ENCODE measurements at regions not wholly inside any gene's neighbourhood (a gene's known extent, or its start where the extent isn't known, plus 50 kb on each side); places are given as distances from the start of the nearest gene placed in this dataset.
A peak's percentile ranks its signal among the peaks of the same experiment; 100 is the strongest.

DNA sequence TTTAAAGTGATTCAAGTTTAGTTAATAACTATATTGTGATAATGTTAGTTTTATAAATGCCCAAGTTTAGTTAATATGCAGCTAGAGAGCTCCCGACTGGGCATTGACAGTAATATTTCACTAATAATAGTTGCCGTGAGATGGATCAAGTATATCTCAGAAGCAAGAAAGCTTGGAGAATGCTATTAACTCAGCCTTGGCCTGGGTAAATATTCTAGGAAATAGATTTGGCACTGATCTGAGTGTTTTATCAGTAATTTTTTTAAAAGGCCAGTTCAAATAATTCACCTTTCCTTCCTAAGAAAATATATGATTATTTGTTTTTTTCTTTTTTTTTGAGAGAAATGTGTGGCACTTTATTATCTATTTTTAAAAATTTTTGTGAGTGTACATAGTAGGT is 305.3 kb downstream of the CSNK1G3 start:
- Histone ChIP-seq H3K4me3 (ENCODE audit: low read length in 3 of 3) (no peak overlapping the region), H3K36me3 (ENCODE audit: control insufficient read depth in 3 of 3, insufficient read depth in 3 of 3, low read length in 3 of 3) (no peaks in the 10 kb centered on the region), H3K27ac (ENCODE audit: low read depth, low read length) (no peak overlapping the region), H3K27me3 (ENCODE audit: control insufficient read depth in 3 of 3, insufficient read depth in 3 of 3, low read length in 3 of 3) (no peaks in the 10 kb centered on the region), H3K9me3 (ENCODE audit: control insufficient read depth in 3 of 3, low read length in 3 of 3) (no peaks in the 10 kb centered on the region), H3K9ac (ENCODE audit: low read depth in 1 of 3, low read length in 3 of 3) (no peak overlapping the region), H3K4me1 (ENCODE audit: control insufficient read depth in 3 of 3, insufficient read depth in 3 of 3, low read length in 3 of 3) (peaks cover 3 to 18% (median 12%) of the 10 kb centered on the region in 3 donors)

GRCh38 chr5:123814801-123815470 is 303.0 kb downstream of the CSNK1G3 start:
- Histone ChIP-seq H3K27me3 (ENCODE audit: control insufficient read depth in 3 of 3, insufficient read depth in 3 of 3, low read length in 3 of 3) (no peaks in the 10 kb centered on the region), H3K4me3 (ENCODE audit: low read length in 3 of 3) (no peak overlapping the region), H3K4me1 (ENCODE audit: control insufficient read depth in 3 of 3, insufficient read depth in 3 of 3, low read length in 3 of 3) (peaks cover 16 to 30% (median 24%) of the 10 kb centered on the region in 3 donors), H3K9me3 (ENCODE audit: control insufficient read depth in 3 of 3, low read length in 3 of 3) (no peaks in the 10 kb centered on the region), H3K9ac (ENCODE audit: low read depth in 1 of 3, low read length in 3 of 3) (no peak overlapping the region), H3K27ac (ENCODE audit: low read depth, low read length) (peak overlapping the region; percentile 15), H3K36me3 (ENCODE audit: control insufficient read depth in 3 of 3, insufficient read depth in 3 of 3, low read length in 3 of 3) (no peaks in the 10 kb centered on the region)

DNA sequence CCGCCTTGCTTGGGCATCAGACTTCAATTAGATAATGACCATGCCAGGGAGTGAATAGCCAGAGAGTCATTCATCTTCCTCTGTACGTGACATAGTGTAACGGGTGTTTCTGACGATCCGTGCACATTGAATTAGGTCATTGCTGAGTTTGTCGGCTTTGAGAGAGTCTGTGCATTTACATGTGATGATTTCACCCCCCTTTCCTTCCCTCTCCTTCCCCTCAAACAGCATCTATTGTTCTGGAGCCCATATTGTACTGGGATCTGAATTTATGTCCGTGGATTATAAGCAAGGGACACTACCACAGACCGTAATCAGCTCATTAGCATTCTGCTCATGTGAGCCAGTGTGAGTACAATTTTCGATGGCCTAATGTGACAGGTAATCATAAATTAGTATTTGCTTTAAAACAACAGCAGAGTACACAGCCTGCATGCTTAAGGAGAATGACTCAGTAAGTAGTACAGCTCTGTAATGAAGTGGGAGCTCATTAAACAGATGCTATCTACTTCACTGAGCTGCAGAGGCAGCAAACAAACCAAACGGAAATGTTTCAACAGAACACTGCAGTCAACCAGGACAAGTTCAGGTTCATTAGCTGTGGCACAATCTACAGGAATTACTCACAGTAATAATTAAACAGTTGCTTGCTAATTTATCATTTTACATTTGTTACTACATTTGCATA is 302.1 kb downstream of the CSNK1G3 start:
- Histone ChIP-seq H3K27ac (ENCODE audit: low read depth, low read length) (peak overlapping the region; percentile 15), H3K36me3 (ENCODE audit: control insufficient read depth in 3 of 3, insufficient read depth in 3 of 3, low read length in 3 of 3) (no peaks in the 10 kb centered on the region), H3K27me3 (ENCODE audit: control insufficient read depth in 3 of 3, insufficient read depth in 3 of 3, low read length in 3 of 3) (no peaks in the 10 kb centered on the region), H3K4me1 (ENCODE audit: control insufficient read depth in 3 of 3, insufficient read depth in 3 of 3, low read length in 3 of 3) (peaks cover 21 to 35% (median 30%) of the 10 kb centered on the region in 3 donors), H3K4me3 (ENCODE audit: low read length in 3 of 3) (peak overlapping the region in 1 of 3 donors; percentile 12), H3K9me3 (ENCODE audit: control insufficient read depth in 3 of 3, low read length in 3 of 3) (no peaks in the 10 kb centered on the region), H3K9ac (ENCODE audit: low read depth in 1 of 3, low read length in 3 of 3) (no peak overlapping the region)

- Histone ChIP-seq H3K27me3 (ENCODE audit: control insufficient read depth in 3 of 3, insufficient read depth in 3 of 3, low read length in 3 of 3) (no peaks in the 10 kb centered on the region), H3K36me3 (ENCODE audit: control insufficient read depth in 3 of 3, insufficient read depth in 3 of 3, low read length in 3 of 3) (no peaks in the 10 kb centered on the region), H3K27ac (ENCODE audit: low read depth, low read length) (no peak overlapping the region), H3K4me1 (ENCODE audit: control insufficient read depth in 3 of 3, insufficient read depth in 3 of 3, low read length in 3 of 3) (peaks cover 21 to 36% (median 33%) of the 10 kb centered on the region in 3 donors), H3K9me3 (ENCODE audit: control insufficient read depth in 3 of 3, low read length in 3 of 3) (no peaks in the 10 kb centered on the region), H3K9ac (ENCODE audit: low read depth in 1 of 3, low read length in 3 of 3) (no peak overlapping the region), H3K4me3 (ENCODE audit: low read length in 3 of 3) (no peak overlapping the region)
Observed at GRCh38 chr5:123813264-123813663, 301.3 kb downstream of the CSNK1G3 start.

GRCh38 chr5:123811831-123812230 is 299.9 kb downstream of the CSNK1G3 start:
- peaks cover 26 to 44% (median 37%) of the 10 kb centered on the region in 3 donors for H3K4me1 ChIP-seq (ENCODE audit: control insufficient read depth in 3 of 3, insufficient read depth in 3 of 3, low read length in 3 of 3)
- no peaks in the 10 kb centered on the region for H3K36me3 ChIP-seq (ENCODE audit: control insufficient read depth in 3 of 3, insufficient read depth in 3 of 3, low read length in 3 of 3)
- no peak overlapping the region for H3K4me3 ChIP-seq (ENCODE audit: low read length in 3 of 3)
- no peak overlapping the region for H3K9ac ChIP-seq (ENCODE audit: low read depth in 1 of 3, low read length in 3 of 3)
- H3K9me3 ChIP-seq (ENCODE audit: control insufficient read depth in 3 of 3, low read length in 3 of 3), result no peaks in the 10 kb centered on the region
- no peak overlapping the region for H3K27ac ChIP-seq (ENCODE audit: low read depth, low read length)
- no peaks in the 10 kb centered on the region for H3K27me3 ChIP-seq (ENCODE audit: control insufficient read depth in 3 of 3, insufficient read depth in 3 of 3, low read length in 3 of 3)

- Histone ChIP-seq H3K9ac (ENCODE audit: low read depth in 1 of 3, low read length in 3 of 3) (no peak overlapping the region), H3K9me3 (ENCODE audit: control insufficient read depth in 3 of 3, low read length in 3 of 3) (no peaks in the 10 kb centered on the region), H3K27me3 (ENCODE audit: control insufficient read depth in 3 of 3, insufficient read depth in 3 of 3, low read length in 3 of 3) (no peaks in the 10 kb centered on the region), H3K4me1 (ENCODE audit: control insufficient read depth in 3 of 3, insufficient read depth in 3 of 3, low read length in 3 of 3) (peaks cover 27 to 44% (median 37%) of the 10 kb centered on the region in 3 donors), H3K27ac (ENCODE audit: low read depth, low read length) (no peak overlapping the region), H3K4me3 (ENCODE audit: low read length in 3 of 3) (no peak overlapping the region), H3K36me3 (ENCODE audit: control insufficient read depth in 3 of 3, insufficient read depth in 3 of 3, low read length in 3 of 3) (no peaks in the 10 kb centered on the region)
Observed at GRCh38 chr5:123810746-123811340, 298.9 kb downstream of the CSNK1G3 start.

DNA sequence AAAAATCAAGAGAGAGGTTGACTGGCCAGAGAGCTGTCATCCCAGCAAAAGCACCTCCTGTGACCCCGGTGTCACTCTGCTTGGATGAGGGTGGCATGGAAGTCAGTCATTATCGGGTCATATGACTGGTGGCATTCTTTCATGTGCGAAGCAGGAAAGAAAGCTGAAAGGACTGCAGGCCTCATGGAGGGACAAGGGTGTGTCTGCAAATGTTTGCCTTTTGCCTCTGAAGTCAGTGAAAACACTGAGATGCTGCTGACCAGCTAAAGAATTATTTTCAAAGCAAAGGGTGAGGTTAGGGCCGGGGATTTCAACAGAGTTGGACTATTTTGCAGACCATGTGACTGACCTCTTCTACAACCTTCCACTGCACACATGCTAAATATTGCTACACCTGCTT is 298.3 kb downstream of the CSNK1G3 start:
- H3K4me1 ChIP-seq (ENCODE audit: control insufficient read depth in 3 of 3, insufficient read depth in 3 of 3, low read length in 3 of 3), result peaks cover 27 to 44% (median 37%) of the 10 kb centered on the region in 3 donors
- peak overlapping the region; percentile 36 for H3K27ac ChIP-seq (ENCODE audit: low read depth, low read length)
- no peaks in the 10 kb centered on the region for H3K36me3 ChIP-seq (ENCODE audit: control insufficient read depth in 3 of 3, insufficient read depth in 3 of 3, low read length in 3 of 3)
- no peak overlapping the region for H3K9ac ChIP-seq (ENCODE audit: low read depth in 1 of 3, low read length in 3 of 3)
- no peaks in the 10 kb centered on the region for H3K27me3 ChIP-seq (ENCODE audit: control insufficient read depth in 3 of 3, insufficient read depth in 3 of 3, low read length in 3 of 3)
- no peak overlapping the region for H3K4me3 ChIP-seq (ENCODE audit: low read length in 3 of 3)
- no peaks in the 10 kb centered on the region for H3K9me3 ChIP-seq (ENCODE audit: control insufficient read depth in 3 of 3, low read length in 3 of 3)

DNA sequence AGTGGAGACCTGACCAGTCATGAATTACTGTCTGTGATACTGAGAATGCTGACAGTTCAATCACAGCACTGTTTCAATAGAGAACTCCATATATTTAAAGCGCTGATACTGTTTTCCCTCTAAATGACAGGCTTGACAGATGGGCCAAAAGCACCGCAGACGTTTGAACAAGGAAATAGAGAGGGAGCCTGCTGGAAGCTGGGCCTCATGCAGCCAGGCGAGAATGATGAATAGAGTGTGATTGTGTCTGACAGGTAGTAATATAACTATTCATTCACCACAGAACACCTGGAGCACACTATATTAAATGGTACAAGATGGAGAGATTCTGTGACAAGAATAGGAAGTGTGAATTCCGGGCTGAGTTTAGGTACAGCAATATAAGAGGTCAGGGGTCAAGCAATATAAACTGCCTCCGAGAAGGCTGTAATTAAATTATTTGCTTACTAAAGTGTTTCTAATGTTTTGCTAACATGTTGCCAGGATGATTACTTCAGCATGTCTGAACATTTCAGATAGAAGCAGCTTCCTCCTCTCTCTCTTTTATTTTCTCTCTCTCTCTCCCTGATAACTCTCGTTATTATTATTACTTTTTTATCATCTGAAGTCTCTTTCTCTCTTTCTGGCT is 297.7 kb downstream of the CSNK1G3 start:
- Histone ChIP-seq H3K27me3 (ENCODE audit: control insufficient read depth in 3 of 3, insufficient read depth in 3 of 3, low read length in 3 of 3) (no peaks in the 10 kb centered on the region), H3K9ac (ENCODE audit: low read depth in 1 of 3, low read length in 3 of 3) (no peak overlapping the region), H3K4me3 (ENCODE audit: low read length in 3 of 3) (no peak overlapping the region), H3K27ac (ENCODE audit: low read depth, low read length) (peak overlapping the region; percentile 36), H3K9me3 (ENCODE audit: control insufficient read depth in 3 of 3, low read length in 3 of 3) (no peaks in the 10 kb centered on the region), H3K36me3 (ENCODE audit: control insufficient read depth in 3 of 3, insufficient read depth in 3 of 3, low read length in 3 of 3) (no peaks in the 10 kb centered on the region), H3K4me1 (ENCODE audit: control insufficient read depth in 3 of 3, insufficient read depth in 3 of 3, low read length in 3 of 3) (peaks cover 24 to 40% (median 35%) of the 10 kb centered on the region in 3 donors)

GRCh38 chr5:123808461-123809380 is 296.7 kb downstream of the CSNK1G3 start:
- Histone ChIP-seq H3K36me3 (ENCODE audit: control insufficient read depth in 3 of 3, insufficient read depth in 3 of 3, low read length in 3 of 3) (no peaks in the 10 kb centered on the region), H3K27me3 (ENCODE audit: control insufficient read depth in 3 of 3, insufficient read depth in 3 of 3, low read length in 3 of 3) (no peaks in the 10 kb centered on the region), H3K9me3 (ENCODE audit: control insufficient read depth in 3 of 3, low read length in 3 of 3) (no peaks in the 10 kb centered on the region), H3K4me1 (ENCODE audit: control insufficient read depth in 3 of 3, insufficient read depth in 3 of 3, low read length in 3 of 3) (peaks cover 24 to 32% (median 26%) of the 10 kb centered on the region in 3 donors), H3K4me3 (ENCODE audit: low read length in 3 of 3) (no peak overlapping the region), H3K27ac (ENCODE audit: low read depth, low read length) (no peak overlapping the region), H3K9ac (ENCODE audit: low read depth in 1 of 3, low read length in 3 of 3) (no peak overlapping the region)
